Hepatic stellate cell (primary cell): ENCODE measurements at regions not wholly inside any gene's neighbourhood (a gene's known extent, or its start where the extent isn't known, plus 50 kb on each side); places are given as distances from the start of the nearest gene placed in this dataset.

ENCODE experiments used
- DNase-seq: peaks from one replicate; pipeline ENCODE4 v3.0.0; 2011; ENCODE audit warnings: low spot score

- DNase-seq, result no peak
These were observed 604.8 kb upstream of the SEL1L start for GRCh38 chr14:82138431-82138830.

DNA sequence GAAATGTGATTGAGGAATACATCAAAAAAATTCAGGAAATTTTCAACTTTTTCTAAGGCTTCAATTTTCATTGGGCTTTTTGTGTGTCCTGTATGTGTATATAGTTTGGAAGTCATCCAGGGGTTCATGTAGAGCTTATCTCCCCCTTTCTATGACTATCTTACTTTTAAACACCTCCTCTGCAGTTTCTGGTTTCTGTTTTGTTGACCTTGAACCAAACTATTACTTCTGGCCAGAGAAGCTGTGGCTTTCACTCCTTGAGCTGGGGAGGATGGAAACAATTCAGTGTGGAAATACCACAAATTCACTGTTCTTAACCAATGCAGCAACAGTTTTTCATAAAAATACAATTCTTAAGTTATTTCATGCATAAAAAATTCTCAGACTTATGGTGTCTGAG is 613.2 kb upstream of the SEL1L start:
- no peak for DNase-seq

GRCh38 chr14:82153689-82154088 is 620.0 kb upstream of the SEL1L start:
- no peak for DNase-seq

DNA sequence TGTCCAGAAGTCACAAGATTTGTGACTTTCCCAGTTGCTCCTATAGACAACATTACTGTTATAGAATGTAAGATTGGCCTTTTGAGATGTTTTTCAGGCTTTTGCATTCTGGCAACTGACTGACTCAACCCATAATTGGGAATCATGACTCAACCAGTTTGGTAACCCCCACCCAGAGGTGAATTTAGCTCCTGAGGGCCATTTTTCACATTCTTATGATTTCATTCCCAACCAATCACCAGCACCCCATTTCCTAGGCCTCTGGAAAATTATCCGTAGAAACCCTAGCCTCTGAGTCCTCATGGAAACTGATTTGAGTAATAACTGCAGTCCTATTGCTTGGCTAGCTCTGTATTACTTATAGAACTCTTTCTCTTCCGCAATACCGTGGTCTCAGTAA is 626.0 kb upstream of the SEL1L start:
- DNase-seq, result no peak

GRCh38 chr14:82180139-82180538 is 646.5 kb upstream of the SEL1L start:
- no peak for DNase-seq

DNA sequence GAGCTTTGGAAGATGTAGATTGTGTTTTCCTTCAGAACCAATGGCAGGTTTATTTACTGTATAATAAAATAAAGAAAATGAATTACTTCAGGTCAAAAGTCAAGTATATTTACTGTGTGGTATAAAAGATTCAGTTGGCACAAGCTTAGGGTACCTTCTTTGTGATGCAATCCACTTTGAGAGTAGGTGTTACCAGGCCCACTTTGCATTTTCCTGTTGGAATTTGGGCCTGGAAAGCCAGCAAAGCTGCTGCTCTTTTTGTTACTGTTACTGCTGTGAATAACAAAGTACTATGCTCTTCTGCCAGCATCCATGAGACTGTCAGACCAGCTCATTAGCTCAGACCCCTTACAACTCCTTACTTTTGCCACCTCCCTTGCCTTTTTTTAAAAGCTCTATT is 649.0 kb upstream of the SEL1L start:
- no peak for DNase-seq

GRCh38 chr14:82190742-82191141 is 657.1 kb upstream of the SEL1L start:
- DNase-seq, result no peak

GRCh38 chr14:82192387-82192786 is 658.7 kb upstream of the SEL1L start:
- no peak for DNase-seq

DNA sequence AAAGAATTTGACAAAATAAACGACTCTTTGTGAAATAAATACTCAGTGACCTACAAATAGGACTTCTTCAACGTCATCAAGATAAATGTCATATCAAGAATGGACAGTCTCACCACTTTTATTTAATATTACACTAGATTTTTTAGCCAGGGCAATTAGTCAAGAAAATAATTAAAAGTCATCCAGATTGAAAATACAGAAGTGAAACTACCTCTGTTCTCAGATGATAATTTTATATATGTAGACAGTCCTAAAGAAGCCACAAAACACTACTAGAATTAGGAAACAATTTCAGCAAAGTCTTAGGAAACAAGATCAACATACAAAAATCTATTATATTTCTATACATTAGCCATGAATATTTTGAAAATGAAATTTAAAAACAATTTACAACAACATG is 689.6 kb upstream of the SEL1L start:
- no peak for DNase-seq

DNA sequence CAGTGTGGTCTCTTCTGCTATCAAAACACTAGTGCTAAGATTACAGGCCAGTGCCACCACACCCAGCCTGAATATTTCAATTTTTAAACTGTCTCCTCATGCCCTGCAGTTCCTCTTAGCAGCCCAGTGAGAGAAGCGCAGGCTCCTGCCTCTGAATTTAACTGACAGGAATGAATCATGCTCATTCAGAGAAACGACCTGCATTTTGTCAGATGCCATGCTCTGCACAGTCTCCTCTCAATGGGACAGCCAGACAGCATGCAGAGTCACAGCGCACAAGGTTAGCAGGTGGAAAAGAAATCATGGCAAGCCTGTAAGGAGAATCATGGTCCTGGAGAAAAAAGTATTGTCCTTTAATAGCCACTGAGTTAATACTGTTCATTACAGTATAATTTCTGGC is 691.0 kb upstream of the SEL1L start:
- DNase-seq, result no peak

DNA sequence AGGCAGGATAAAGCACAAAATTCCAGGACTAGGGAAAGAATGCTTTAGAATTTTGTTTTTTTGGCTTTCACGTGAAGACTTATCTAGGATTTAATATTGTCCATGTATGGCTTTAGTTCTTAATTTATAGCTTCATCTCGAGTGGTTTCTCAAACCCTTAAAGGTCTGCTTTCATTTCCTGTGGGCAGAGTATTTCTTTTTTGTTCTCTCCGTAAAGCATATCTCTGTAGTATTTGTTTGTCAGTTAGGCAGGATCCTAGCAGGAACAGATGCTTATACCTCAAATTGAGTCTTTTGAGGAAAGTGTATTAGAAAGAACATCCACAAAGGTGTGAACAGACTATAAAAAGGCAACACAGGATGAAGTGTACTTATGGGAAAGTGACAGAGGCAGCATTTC is 697.1 kb upstream of the SEL1L start:
- DNase-seq, result no peak

DNA sequence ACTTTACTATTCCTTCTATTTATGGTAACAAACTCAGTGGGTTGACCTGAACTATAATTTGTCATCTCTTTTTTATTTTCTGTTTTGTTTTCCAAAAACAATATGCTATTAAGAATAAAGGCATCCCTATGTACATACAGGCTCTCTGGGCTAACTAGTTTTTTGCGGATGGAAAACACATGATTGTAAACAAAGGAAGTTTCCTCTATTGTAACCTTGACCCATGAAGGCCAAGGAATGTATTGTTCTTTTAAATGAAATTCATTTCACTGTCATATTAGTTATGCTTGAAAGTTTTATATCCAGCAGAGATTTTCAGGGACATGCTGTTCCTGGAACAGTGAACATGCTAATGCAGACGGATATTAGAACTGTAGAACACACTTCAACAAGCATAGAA is 705.0 kb upstream of the SEL1L start:
- DNase-seq, result no peak

GRCh38 chr14:82239223-82239622 is 705.6 kb upstream of the SEL1L start:
- DNase-seq, result no peak

DNA sequence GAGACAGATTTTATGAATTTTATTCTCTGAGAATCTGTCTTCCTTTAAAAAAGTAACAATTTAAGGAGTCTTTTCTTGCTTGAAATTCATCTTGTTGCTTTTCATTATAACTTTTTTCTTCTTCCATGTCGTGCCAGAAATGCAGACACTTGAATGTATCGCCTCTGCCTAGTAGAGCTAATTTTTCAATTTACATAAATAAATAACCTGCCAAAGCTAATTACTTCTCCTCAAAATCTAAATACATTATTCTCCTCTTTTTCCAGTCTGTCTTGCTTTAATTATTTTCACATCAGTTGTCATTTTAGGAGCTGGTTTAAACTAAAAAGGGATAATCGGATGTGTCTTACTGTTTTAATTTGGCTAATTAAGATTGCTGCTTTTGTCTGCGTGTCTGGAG is 711.1 kb upstream of the SEL1L start:
- DNase-seq, result no peak

DNA sequence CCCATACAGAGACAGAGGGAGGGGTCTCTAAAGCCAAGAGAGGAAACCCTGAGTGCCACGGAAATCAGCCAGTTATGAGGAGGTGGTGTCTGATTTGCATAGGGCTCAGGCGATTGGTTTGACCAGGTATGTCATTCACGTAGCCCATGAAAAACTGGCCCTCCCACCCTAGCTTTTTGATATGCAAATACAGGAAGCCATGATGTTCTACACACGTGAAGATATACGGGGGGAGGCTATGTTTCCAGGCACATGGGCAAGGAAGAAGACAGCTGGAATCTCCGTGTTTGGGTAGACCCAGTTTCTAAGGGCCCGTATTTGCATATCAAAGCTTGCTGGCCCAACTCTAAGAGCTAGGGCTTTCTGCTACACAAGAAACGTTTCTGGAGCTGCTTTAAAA is 717.8 kb upstream of the SEL1L start:
- DNase-seq, result no peak

GRCh38 chr14:82270286-82270685 is 736.6 kb upstream of the SEL1L start:
- no peak for DNase-seq

GRCh38 chr14:82298811-82299210 is 765.2 kb upstream of the SEL1L start:
- DNase-seq, result no peak

- no peak for DNase-seq
These were observed 775.5 kb upstream of the SEL1L start for GRCh38 chr14:82309199-82309598.

DNA sequence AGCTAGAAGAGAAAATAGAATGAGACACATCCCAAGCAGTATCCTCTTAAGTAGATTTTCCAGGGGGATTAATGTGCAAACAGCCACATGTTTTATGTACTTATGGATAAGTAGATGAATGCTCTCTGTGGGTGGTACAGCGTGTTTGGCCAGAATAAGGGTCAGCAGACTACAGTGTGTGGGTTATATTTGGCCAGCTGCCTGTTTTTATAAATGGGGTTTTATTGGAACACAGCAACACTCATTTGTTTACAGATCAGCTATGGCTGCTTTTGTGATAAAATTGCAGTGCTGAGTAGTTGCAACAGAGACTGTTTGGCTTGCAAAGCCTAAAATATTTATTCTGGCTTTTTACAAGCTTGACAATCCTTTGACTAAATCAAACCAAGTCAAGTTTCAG is 780.2 kb upstream of the SEL1L start:
- no peak for DNase-seq

GRCh38 chr14:82328442-82328841 is 794.8 kb upstream of the SEL1L start:
- no peak for DNase-seq

- DNase-seq, result no peak
These were observed 807.7 kb upstream of the SEL1L start for GRCh38 chr14:82341261-82341810.

GRCh38 chr14:82342596-82342995 is 808.9 kb upstream of the SEL1L start:
- no peak for DNase-seq

DNA sequence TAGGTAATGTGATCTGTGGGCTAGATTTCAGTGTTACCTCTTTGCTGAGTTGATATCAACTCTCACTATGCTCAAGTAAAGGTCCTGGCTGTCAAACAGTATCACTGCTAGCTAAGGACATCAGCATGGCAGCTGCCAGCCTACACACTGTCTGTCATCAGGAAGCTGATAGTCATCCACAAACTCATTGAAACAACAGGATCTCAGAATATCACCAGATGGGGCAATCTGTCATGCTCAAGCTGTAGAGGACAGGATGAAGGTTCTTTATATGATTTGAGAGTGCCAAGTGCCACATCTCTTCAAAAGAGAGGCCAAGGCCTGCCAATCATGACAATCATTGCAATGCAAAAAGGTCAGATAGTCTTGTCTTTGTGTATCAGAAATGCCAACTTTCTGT is 811.5 kb upstream of the SEL1L start:
- no peak for DNase-seq

GRCh38 chr14:82354126-82354525 is 820.5 kb upstream of the SEL1L start:
- no peak for DNase-seq

DNA sequence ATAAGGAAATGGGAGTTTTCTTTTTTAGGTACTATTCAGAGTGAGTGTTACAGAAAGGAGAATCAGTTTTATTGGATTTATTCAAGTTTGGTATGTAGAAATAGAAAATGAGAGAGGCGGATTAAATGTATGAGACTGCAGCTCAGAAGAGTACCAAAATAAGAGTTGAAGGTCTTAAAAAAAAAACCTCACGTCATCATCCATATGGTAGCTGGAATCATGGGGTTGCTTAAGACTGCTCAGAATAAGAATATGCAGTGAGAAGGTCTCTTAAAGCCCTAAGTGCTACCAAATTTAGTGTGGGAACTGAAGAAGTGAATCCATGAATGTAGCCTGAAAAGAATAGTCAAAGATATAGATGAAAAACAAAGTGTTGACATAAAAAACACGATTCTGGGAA is 825.5 kb upstream of the SEL1L start:
- no peak for DNase-seq
